KMS-11 (cell line): ENCODE measurements at regions not wholly inside any gene's neighbourhood (a gene's known extent, or its start where the extent isn't known, plus 50 kb on each side); places are given as distances from the start of the nearest gene placed in this dataset.

ENCODE experiments used
- H2AFZ ChIP-seq: fragments of 200-600 bp; sonication (generic); 2 replicates; pipeline ENCODE4 v1.6.1; 2016; ENCODE audit warnings: antibody characterized with exemption, mixed run types, low read depth
- H3K27ac ChIP-seq: fragments of 200-600 bp; sonication (generic); 2 replicates; pipeline ENCODE4 v1.6.1; 2016; ENCODE audit warnings: mild to moderate bottlenecking, mixed run types
- H3K27me3 ChIP-seq: fragments of 200-600 bp; sonication (generic); 2 replicates; pipeline ENCODE4 v1.6.1; 2017; ENCODE audit warnings: mild to moderate bottlenecking, low read depth, mixed run types, moderate library complexity; ENCODE audit not compliant: insufficient read depth
- H3K36me3 ChIP-seq: fragments of 200-600 bp; sonication (generic); 2 replicates; pipeline ENCODE4 v1.6.1; 2017; ENCODE audit warnings: mild to moderate bottlenecking, mixed run types; ENCODE audit not compliant: insufficient read depth
- H3K4me1 ChIP-seq: fragments of 200-600 bp; sonication (generic); 2 replicates; pipeline ENCODE4 v1.6.1; 2016; ENCODE audit warnings: mild to moderate bottlenecking, low read depth, mixed run types; ENCODE audit not compliant: poor library complexity, severe bottlenecking
- H3K4me2 ChIP-seq: fragments of 200-600 bp; sonication (generic); 2 replicates; pipeline ENCODE4 v1.7.0; 2016; ENCODE audit warnings: mild to moderate bottlenecking, mixed run types
- H3K4me3 ChIP-seq: fragments of 200-600 bp; sonication (generic); IDR thresholded peaks from 2 replicates; pipeline ENCODE4 v1.6.1; 2017; ENCODE audit warnings: low read depth, low read length, mixed read lengths; ENCODE audit not compliant: insufficient read depth
- H3K79me2 ChIP-seq: fragments of 200-600 bp; sonication (generic); 2 replicates; pipeline ENCODE4 v1.6.1; 2016; ENCODE audit warnings: low read depth, mixed run types; ENCODE audit not compliant: insufficient read depth
- H3K9ac ChIP-seq: fragments of 200-600 bp; sonication (generic); 2 replicates; pipeline ENCODE4 v1.6.1; 2016; ENCODE audit warnings: mild to moderate bottlenecking, mixed run types
- H4K20me1 ChIP-seq: fragments of 200-600 bp; sonication (generic); 2 replicates; pipeline ENCODE4 v1.6.1; 2016; ENCODE audit warnings: mild to moderate bottlenecking, mixed run types; ENCODE audit not compliant: insufficient read depth
- TF ChIP-seq, protein P1 (sequence below): fragments of 200-600 bp; sonication (generic); conservative IDR thresholded peaks from 2 replicates; pipeline ENCODE4 v1.6.1; 2017; ENCODE audit warnings: low read depth, mild to moderate bottlenecking, antibody characterized with exemption, low read length, moderate library complexity, mixed read lengths

DNA sequence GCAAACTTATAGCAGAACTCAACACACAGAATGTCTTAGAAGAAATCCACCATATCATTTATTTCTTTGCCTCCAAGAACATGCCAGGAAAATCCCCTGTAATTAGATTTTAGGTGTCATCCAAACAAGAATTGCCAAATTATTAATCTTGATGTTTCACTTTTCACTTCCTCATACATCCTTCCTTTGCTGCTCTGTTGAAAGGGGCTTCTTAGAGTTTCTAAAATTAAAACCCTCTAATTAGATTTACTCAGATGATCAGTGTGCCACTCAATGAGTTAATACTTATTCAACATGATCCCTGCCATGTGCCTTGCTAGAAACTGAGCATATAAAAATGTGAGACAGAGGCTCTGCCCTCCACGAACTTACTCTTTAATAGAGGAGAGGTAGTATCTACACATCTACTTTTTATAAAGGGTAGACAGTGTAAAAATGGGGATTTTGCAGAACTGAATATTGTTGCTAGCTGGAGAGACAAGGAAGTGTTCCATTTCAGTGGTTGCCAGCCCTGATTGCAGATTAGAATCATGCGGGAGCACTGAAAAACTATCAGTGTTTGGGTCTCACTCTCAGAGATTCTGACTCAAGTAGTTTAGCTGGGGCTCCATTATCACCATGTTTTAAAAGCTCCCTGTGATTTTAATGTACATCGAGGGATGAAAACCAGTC is 498.4 kb downstream of the TLE4 start:
- no peak overlapping the region for H3K9ac ChIP-seq
- no peak overlapping the region for H3K4me2 ChIP-seq
- TF ChIP-seq, protein P1, sequence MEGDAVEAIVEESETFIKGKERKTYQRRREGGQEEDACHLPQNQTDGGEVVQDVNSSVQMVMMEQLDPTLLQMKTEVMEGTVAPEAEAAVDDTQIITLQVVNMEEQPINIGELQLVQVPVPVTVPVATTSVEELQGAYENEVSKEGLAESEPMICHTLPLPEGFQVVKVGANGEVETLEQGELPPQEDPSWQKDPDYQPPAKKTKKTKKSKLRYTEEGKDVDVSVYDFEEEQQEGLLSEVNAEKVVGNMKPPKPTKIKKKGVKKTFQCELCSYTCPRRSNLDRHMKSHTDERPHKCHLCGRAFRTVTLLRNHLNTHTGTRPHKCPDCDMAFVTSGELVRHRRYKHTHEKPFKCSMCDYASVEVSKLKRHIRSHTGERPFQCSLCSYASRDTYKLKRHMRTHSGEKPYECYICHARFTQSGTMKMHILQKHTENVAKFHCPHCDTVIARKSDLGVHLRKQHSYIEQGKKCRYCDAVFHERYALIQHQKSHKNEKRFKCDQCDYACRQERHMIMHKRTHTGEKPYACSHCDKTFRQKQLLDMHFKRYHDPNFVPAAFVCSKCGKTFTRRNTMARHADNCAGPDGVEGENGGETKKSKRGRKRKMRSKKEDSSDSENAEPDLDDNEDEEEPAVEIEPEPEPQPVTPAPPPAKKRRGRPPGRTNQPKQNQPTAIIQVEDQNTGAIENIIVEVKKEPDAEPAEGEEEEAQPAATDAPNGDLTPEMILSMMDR, result no peak
- no peaks in the 10 kb centered on the region for H4K20me1 ChIP-seq
- H3K79me2 ChIP-seq, result no peaks in the 10 kb centered on the region
- no peaks in the 10 kb centered on the region for H3K27me3 ChIP-seq
- H3K27ac ChIP-seq, result no peak overlapping the region
- H2AFZ ChIP-seq, result no peak overlapping the region
- no peaks in the 10 kb centered on the region for H3K36me3 ChIP-seq
- no peak overlapping the region for H3K4me3 ChIP-seq
- H3K4me1 ChIP-seq, result no peaks in the 10 kb centered on the region

DNA sequence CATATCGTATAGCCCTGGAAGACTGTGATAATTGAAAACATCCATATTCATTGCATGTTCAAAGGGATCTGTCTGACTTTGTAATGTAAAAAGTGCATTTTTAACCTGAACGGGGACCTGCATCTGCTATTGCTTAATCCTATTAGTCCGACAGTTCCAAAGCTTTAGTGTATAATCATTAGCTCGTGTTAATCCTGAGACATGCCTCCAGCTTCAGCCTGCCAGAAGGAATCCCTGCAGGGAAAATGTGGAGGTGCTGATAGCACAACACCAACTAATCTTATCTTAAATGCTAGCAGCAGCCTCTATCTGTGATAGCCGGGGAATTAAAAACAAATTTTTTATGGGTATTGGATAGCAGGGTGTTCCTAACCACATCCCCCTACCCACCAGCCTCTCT is 495.2 kb downstream of the TLE4 start:
- TF ChIP-seq, protein P1, result no peak
- Histone ChIP-seq H3K79me2 (no peaks in the 10 kb centered on the region), H3K27me3 (no peaks in the 10 kb centered on the region), H3K9ac (no peak overlapping the region), H3K27ac (no peak overlapping the region), H4K20me1 (no peaks in the 10 kb centered on the region), H3K4me2 (no peak overlapping the region), H3K4me1 (no peaks in the 10 kb centered on the region), H3K36me3 (no peaks in the 10 kb centered on the region), H2AFZ (no peak overlapping the region), H3K4me3 (no peak overlapping the region)

DNA sequence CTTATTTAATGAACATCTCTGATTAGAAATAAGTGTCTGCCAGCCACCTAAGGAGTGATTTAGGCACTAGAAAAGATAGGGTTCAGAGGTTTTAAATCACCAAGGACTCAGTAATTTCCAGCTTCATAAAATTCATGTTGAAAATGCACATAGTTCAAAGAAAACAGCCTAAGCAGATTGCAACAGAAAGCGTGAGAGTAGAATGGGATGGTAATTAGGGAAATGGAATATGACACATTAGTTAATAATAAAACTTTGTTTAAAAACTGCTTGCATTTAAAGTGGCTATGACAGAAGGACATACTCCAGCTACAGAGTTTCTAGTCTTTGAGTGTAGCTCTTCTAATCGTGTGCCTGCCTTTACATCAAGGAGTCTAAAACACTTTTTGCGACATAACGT is 490.8 kb downstream of the TLE4 start:
- Histone ChIP-seq H2AFZ (no peak overlapping the region), H3K9ac (no peak overlapping the region), H3K4me1 (no peaks in the 10 kb centered on the region), H4K20me1 (no peaks in the 10 kb centered on the region), H3K4me2 (no peak overlapping the region), H3K36me3 (no peaks in the 10 kb centered on the region), H3K79me2 (no peaks in the 10 kb centered on the region), H3K27ac (no peak overlapping the region), H3K27me3 (no peaks in the 10 kb centered on the region), H3K4me3 (no peak overlapping the region)
- TF ChIP-seq, protein P1, result no peak

DNA sequence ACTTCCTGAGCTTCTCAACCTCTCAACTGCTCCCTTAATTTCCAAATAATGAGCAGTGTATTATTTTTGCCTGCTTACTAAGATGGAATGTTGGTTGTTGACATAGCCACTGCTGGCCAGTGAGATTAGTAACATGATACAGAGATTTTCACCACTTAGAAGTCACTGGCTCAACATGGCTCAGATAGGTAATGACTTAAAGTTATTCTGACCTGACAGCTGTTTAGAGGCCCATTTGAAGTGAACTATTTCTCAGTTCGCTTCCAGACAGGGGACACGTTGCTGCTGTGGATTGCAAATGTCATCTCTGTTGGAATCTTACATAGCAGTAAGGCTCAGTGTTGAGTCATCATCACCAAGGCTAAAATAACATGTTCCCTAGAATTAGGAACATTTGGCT is 490.2 kb downstream of the TLE4 start:
- Histone ChIP-seq H3K79me2 (no peaks in the 10 kb centered on the region), H3K36me3 (no peaks in the 10 kb centered on the region), H3K4me3 (no peak overlapping the region), H4K20me1 (no peaks in the 10 kb centered on the region), H3K4me1 (no peaks in the 10 kb centered on the region), H3K9ac (no peak overlapping the region), H3K27me3 (no peaks in the 10 kb centered on the region), H3K27ac (no peak overlapping the region), H2AFZ (no peak overlapping the region), H3K4me2 (no peak overlapping the region)
- TF ChIP-seq, protein P1, result no peak
